RWPE1 (cell line): ENCODE measurements at regions not wholly inside any gene's neighbourhood (a gene's known extent, or its start where the extent isn't known, plus 50 kb on each side); places are given as distances from the start of the nearest gene placed in this dataset.

Experiments
- CTCF ChIA-PET: fragments of 350-600 bp; sonication (Branson Sonifier 250); formaldehyde crosslinking; extraction: SDS; loops from one replicate; lab custom pipeline; 2021; lab: Yijun Ruan, JAX
- POLR2A ChIA-PET: fragments of 400-600 bp; formaldehyde crosslinking; extraction: SDS; loops from one replicate; lab custom pipeline; 2020; ENCODE audit warnings: antibody characterized with exemption; ENCODE audit not compliant: low non-redundant PET; lab: Yijun Ruan, JAX
- DNase-seq: peaks from one replicate; pipeline ENCODE4 v3.0.0; 2012; ENCODE audit warnings: low spot score
- H3K27ac ChIP-seq: fragments of 450-650 bp; 2 replicates; pipeline ENCODE4 v1.5.1; 2017
- CTCF ChIP-seq: fragments of 450-650 bp; conservative IDR thresholded peaks from 2 replicates; pipeline ENCODE4 v1.5.1; 2017; ENCODE audit warnings: low read depth, mild to moderate bottlenecking

GRCh38 chr4:13953083-13953482, 325.6 kb upstream of the BOD1L1 start:
- H3K27ac ChIP-seq: no peak overlapping the region
- TF ChIP-seq CTCF: no peak
- ChIA-PET CTCF (no interaction called here), POLR2A (no interaction called here)
- no peak for DNase-seq

- TF ChIP-seq CTCF: no peak
- no peak overlapping the region for H3K27ac ChIP-seq
- ChIA-PET CTCF (no interaction called here), POLR2A (no interaction called here)
- no peak for DNase-seq
Observed at GRCh38 chr4:13955551-13955950, 328.0 kb upstream of the BOD1L1 start.

- H3K27ac ChIP-seq: no peak overlapping the region
- DNase-seq: no peak
- POLR2A ChIA-PET: no interaction called here
- CTCF ChIA-PET: no interaction called here
- no peak for TF ChIP-seq CTCF
Observed at GRCh38 chr4:13956947-13957346, 329.4 kb upstream of the BOD1L1 start.

- POLR2A ChIA-PET: no interaction called here
- CTCF ChIA-PET: no interaction called here
- no peak for DNase-seq
Observed at GRCh38 chr4:13957871-13958270, 330.3 kb upstream of the BOD1L1 start.

GRCh38 chr4:13963601-13964000, 336.1 kb upstream of the BOD1L1 start:
- CTCF ChIA-PET: no interaction called here
- TF ChIP-seq CTCF: no peak
- POLR2A ChIA-PET: no interaction called here
- no peak for DNase-seq
- no peak overlapping the region for H3K27ac ChIP-seq

More at GRCh38 chr4:13957871-13958270, 330.3 kb upstream of the BOD1L1 start:
- TF ChIP-seq CTCF: no peak
- H3K27ac ChIP-seq: no peak overlapping the region

GRCh38 chr4:13966231-13967195, 339.0 kb upstream of the BOD1L1 start:
- POLR2A ChIA-PET: no interaction called here
- H3K27ac ChIP-seq: no peak overlapping the region

More at GRCh38 chr4:13966231-13967195, 339.0 kb upstream of the BOD1L1 start:
- CTCF ChIA-PET: interaction anchor here (0.7 kb wide), 1 partner anchor 322 kb away, joined by 4 read pairs; no protein-coding TSS in a partner anchor
- DNase-seq: peak; percentile 46
- TF ChIP-seq CTCF: no peak
